AG04450 (cell line): ENCODE measurements at regions not wholly inside any gene's neighbourhood (a gene's known extent, or its start where the extent isn't known, plus 50 kb on each side); places are given as distances from the start of the nearest gene placed in this dataset.

ENCODE experiments used
- CTCF ChIA-PET: fragments of 300-600, 350-600 bp; formaldehyde crosslinking; extraction: SDS; loops from one replicate; lab custom pipeline; 2022; ENCODE audit warnings: antibody characterized with exemption, inconsistent platforms; lab: Charles Lee
- POLR2A ChIA-PET: fragments of 350-600 bp; formaldehyde crosslinking; extraction: SDS; loops from one replicate; lab custom pipeline; 2021; ENCODE audit warnings: antibody characterized with exemption, inconsistent platforms; lab: Yijun Ruan, JAX
- DNase-seq: peaks from one replicate; pipeline ENCODE4 v3.0.0-alpha.2; 2011; ENCODE audit warnings: low read depth, low spot score
- H3K27ac ChIP-seq: one replicate; pipeline ENCODE4 v1.5.1; 2012; ENCODE audit warnings: low read depth, low read length, control low read depth
- H3K27me3 ChIP-seq: one replicate; pipeline ENCODE4 v1.6.0; 2012; ENCODE audit warnings: low read length; ENCODE audit not compliant: control insufficient read depth, insufficient read depth
- H3K4me3 ChIP-seq: 2 replicates; pipeline ENCODE4 v1.5.1; 2011; ENCODE audit warnings: mild to moderate bottlenecking, low read depth, low read length, control low read depth
- H3K9me3 ChIP-seq: 2 replicates; pipeline ENCODE4 v1.5.1; 2012; ENCODE audit warnings: low read length; ENCODE audit not compliant: control insufficient read depth, insufficient read depth
- CTCF ChIP-seq: IDR thresholded peaks from 2 replicates; pipeline ENCODE4 v1.5.1; 2011; ENCODE audit warnings: low read depth, low read length, control low read depth, inconsistent platforms

- peaks cover 16% of the 10 kb centered on the region for H3K9me3 ChIP-seq
- ChIA-PET POLR2A (no interaction called here), CTCF (interaction anchor here (0.6 kb wide), 1 partner anchor 143 kb away, joined by 3 read pairs; no protein-coding TSS in a partner anchor)
- TF ChIP-seq CTCF = no peak
- DNase-seq = no peak
- no peak overlapping the region for H3K4me3 ChIP-seq
- H3K27ac ChIP-seq = no peak overlapping the region
- peaks cover 48% of the 10 kb centered on the region for H3K27me3 ChIP-seq
These were observed 103.9 kb downstream of the METRNL start for GRCh38 chr17:83183145-83183948.

- ChIA-PET POLR2A (no interaction called here), CTCF (interaction anchor here (0.6 kb wide), 1 partner anchor 144 kb away, joined by 3 read pairs; no protein-coding TSS in a partner anchor)
- peaks cover 18% of the 10 kb centered on the region for H3K9me3 ChIP-seq
- H3K27me3 ChIP-seq = peaks cover 48% of the 10 kb centered on the region
- H3K4me3 ChIP-seq = no peak overlapping the region
- H3K27ac ChIP-seq = no peak overlapping the region
- no peak for TF ChIP-seq CTCF
- DNase-seq = no peak
These were observed 104.6 kb downstream of the METRNL start for GRCh38 chr17:83183951-83184506.

GRCh38 chr17:83185023-83186002 lies 105.9 kb downstream of the METRNL start:
- Histone ChIP-seq H3K27me3 (peaks cover 43% of the 10 kb centered on the region), H3K4me3 (no peak overlapping the region), H3K27ac (no peak overlapping the region), H3K9me3 (peaks cover 18% of the 10 kb centered on the region)
- no peak for DNase-seq
- no peak for TF ChIP-seq CTCF
- CTCF ChIA-PET = no interaction called here
- POLR2A ChIA-PET = interaction anchor here (1.1 kb wide), 1 partner anchor 24 kb away, joined by 3 read pairs; no protein-coding TSS in a partner anchor

- TF ChIP-seq CTCF = no peak
- Histone ChIP-seq H3K9me3 (peaks cover 18% of the 10 kb centered on the region), H3K4me3 (no peak overlapping the region), H3K27ac (no peak overlapping the region), H3K27me3 (peaks cover 43% of the 10 kb centered on the region)
- ChIA-PET POLR2A (no interaction called here), CTCF (no interaction called here)
- DNase-seq = no peak
These were observed 106.8 kb downstream of the METRNL start for GRCh38 chr17:83186226-83186625.
